ENCODE measurements at regions not wholly inside any gene's neighbourhood (a gene's known extent, or its start where the extent isn't known, plus 50 kb on each side); places are given as distances from the start of the nearest gene placed in this dataset.

- TF ChIP-seq, protein P1, sequence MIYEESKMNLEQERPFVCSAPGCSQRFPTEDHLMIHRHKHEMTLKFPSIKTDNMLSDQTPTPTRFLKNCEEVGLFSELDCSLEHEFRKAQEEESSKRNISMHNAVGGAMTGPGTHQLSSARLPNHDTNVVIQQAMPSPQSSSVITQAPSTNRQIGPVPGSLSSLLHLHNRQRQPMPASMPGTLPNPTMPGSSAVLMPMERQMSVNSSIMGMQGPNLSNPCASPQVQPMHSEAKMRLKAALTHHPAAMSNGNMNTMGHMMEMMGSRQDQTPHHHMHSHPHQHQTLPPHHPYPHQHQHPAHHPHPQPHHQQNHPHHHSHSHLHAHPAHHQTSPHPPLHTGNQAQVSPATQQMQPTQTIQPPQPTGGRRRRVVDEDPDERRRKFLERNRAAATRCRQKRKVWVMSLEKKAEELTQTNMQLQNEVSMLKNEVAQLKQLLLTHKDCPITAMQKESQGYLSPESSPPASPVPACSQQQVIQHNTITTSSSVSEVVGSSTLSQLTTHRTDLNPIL (CRISPR knock-in tag; IDR thresholded peaks at IDR 0.05; ENCODE audit: low read depth) = no peak
- TF ChIP-seq, protein P2, sequence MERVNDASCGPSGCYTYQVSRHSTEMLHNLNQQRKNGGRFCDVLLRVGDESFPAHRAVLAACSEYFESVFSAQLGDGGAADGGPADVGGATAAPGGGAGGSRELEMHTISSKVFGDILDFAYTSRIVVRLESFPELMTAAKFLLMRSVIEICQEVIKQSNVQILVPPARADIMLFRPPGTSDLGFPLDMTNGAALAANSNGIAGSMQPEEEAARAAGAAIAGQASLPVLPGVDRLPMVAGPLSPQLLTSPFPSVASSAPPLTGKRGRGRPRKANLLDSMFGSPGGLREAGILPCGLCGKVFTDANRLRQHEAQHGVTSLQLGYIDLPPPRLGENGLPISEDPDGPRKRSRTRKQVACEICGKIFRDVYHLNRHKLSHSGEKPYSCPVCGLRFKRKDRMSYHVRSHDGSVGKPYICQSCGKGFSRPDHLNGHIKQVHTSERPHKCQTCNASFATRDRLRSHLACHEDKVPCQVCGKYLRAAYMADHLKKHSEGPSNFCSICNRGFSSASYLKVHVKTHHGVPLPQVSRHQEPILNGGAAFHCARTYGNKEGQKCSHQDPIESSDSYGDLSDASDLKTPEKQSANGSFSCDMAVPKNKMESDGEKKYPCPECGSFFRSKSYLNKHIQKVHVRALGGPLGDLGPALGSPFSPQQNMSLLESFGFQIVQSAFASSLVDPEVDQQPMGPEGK (CRISPR knock-in tag; IDR thresholded peaks at IDR 0.05; ENCODE audit: borderline replicate concordance) = no peak
- TF ChIP-seq RARB (CRISPR knock-in tag; IDR thresholded peaks at IDR 0.05) (no peak), ZFP3 (CRISPR knock-in tag; IDR thresholded peaks at IDR 0.05) (no peak), ZNF70 (CRISPR knock-in tag; IDR thresholded peaks at IDR 0.05) (no peak)
Observed at GRCh38 chr2:403682-404081, 115.8 kb upstream of the ALKAL2 start.
